Retinal pigment epithelial cell (primary cell): ENCODE measurements at regions not wholly inside any gene's neighbourhood (a gene's known extent, or its start where the extent isn't known, plus 50 kb on each side); places are given as distances from the start of the nearest gene placed in this dataset.

Experiments used
- DNase-seq: peaks from one replicate; pipeline ENCODE4 v3.0.0-alpha.2; 2010; ENCODE audit warnings: low read depth
- H3K4me3 ChIP-seq: 2 replicates; pipeline ENCODE4 v1.5.1; 2011; ENCODE audit warnings: mild to moderate bottlenecking, low read length, control low read depth, moderate library complexity
- TF ChIP-seq, protein P1 (sequence below): conservative IDR thresholded peaks from 2 replicates; pipeline ENCODE4 v1.5.1; 2011; ENCODE audit warnings: low read depth, low read length, control low read depth, inconsistent platforms

DNA sequence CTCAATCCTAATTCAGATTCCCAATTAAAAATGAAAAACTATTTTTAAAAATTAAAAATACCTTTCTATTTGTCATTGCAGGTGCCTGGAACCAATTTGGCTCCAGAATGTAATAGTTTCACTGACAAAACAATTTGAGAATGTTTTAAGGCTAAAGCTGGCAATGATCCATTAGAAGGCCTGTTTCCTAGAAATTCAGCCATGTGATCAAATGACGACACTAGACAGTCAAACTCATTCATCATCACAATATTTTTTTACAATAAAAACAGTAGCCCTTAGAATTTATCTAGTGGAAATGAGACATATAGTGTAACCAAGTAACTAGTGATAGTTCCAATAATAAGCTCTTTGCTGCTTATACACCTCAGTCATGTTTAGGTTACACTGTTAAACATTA, 75.4 kb upstream of the MAP3K1 start:
- TF ChIP-seq, protein P1, sequence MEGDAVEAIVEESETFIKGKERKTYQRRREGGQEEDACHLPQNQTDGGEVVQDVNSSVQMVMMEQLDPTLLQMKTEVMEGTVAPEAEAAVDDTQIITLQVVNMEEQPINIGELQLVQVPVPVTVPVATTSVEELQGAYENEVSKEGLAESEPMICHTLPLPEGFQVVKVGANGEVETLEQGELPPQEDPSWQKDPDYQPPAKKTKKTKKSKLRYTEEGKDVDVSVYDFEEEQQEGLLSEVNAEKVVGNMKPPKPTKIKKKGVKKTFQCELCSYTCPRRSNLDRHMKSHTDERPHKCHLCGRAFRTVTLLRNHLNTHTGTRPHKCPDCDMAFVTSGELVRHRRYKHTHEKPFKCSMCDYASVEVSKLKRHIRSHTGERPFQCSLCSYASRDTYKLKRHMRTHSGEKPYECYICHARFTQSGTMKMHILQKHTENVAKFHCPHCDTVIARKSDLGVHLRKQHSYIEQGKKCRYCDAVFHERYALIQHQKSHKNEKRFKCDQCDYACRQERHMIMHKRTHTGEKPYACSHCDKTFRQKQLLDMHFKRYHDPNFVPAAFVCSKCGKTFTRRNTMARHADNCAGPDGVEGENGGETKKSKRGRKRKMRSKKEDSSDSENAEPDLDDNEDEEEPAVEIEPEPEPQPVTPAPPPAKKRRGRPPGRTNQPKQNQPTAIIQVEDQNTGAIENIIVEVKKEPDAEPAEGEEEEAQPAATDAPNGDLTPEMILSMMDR, result no peak
- no peak for DNase-seq
- no peak overlapping the region for H3K4me3 ChIP-seq

DNA sequence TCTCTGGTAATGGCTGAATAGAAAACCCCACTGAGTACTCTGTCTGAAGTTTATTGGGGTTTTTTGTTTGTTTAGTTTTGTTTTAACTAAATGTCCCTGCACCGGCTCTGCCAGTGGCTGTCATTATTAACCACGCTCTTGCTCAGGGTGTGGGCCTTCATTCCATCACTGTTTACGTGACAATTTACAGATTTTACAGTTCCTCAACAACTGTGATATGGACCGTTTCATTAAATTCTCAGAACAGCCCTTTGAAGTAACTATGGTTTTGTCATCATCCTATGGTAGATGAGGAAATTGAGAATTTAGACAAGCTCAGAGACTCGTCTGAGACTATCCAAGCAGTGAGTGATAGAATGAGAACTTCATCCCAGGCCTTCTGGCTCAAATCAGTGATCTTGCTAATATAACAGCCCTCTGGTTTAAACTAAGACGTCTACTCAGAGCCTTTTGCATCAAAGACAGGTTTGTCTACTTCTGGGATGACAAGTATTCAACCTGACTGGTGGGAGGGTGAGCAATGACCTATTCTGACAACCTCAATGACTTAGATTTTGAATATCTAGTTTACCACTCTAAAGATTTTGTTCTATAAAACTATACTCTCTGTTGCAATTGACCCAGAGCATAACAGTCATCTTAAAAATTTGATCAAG, 77.3 kb upstream of the MAP3K1 start:
- TF ChIP-seq, protein P1, result no peak
- no peak for DNase-seq
- no peak overlapping the region for H3K4me3 ChIP-seq

DNA sequence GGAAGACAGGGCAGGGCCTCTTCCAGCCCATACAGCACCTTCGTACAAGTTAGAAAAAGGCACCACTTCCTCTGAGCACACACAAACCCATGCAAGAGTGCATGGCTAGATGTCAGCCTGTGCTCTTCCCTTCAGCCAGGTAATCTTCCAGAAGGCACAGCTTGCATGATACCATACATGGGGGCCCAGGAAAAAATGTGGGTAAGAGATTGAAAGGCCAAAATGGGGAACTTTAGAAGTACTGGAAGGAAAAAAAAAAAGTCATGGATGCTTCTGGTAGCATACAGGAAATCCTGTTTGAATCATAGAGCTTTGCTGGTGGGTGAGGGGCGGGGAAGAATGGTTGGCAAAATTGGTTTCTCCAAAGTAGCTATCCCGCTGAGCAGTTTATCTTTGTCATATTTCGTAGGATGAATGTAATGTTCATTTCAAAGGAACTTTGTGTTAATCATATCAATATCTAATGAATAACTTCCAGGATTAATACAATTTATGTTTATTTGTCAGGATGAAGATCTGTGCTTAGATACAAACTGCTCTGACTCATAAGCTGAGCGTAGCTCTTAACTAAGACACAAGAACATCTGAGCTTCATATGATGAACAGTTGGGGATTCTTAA, 78.2 kb upstream of the MAP3K1 start:
- TF ChIP-seq, protein P1, result no peak
- H3K4me3 ChIP-seq, result no peak overlapping the region
- no peak for DNase-seq

DNA sequence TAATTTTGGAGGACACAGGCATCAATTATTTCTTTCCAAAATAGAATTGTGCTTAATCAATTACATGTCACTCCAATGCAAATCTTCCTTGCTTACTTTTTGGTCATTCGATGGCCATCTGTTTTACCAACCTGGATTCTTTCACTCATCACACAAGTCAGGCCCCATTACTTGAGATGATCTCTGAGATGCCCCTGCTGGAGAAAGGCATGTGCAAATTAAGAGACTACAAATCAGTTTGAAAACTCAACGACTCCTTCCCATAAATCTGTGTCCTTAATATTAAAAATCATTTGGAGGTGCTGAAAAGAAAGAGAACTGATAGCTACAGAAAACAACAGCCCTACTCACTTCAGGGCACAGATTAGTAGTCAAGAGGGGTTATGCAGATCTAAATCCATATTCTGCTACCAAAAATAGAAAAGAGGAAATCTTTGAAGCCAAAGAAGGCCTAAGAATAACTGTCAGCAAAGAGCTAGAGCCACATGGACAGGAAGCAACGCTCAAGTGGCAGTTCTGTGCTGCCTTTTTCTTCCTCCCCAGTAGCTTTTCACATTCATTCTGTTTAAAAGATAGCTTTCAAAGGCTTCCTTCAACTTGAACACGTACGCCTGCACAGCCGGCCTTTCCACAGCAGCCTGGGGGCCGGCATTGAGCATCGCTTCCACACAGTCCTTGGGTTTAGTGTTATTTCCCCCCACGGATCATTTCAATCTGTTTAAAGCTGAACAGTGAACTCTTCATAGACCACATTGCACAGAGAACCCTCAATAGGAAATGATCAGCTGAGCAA, 79.3 kb upstream of the MAP3K1 start:
- no peak overlapping the region for H3K4me3 ChIP-seq
- TF ChIP-seq, protein P1, result no peak
- DNase-seq, result no peak

DNA sequence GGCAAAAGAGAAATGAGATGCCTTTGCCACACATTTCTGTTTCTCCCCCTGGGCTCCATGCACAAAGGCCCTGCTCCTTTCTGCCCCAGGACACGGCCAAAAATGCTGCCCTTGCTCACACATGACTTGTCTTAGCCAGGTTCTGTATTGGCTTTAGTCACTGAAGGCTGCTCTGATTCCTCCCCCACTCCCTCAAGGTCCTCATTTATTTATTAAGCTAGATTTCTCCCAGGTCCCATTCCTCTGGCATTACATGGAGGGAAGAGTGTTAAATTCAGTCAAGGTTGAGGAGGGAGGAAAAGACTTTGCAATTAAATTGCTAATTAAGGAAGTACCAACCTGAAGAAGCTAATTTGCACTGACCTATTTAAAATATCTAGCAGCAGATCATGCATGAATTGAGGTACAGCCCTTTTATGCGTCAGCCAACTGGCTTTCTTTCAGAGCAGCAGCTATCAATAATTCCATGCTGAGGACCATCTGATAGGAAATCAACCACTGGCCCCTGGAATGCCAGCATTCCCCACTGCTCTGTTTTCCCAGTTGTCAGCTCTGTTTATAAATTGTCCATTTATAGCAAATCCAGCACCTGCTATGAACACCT, 81.2 kb upstream of the MAP3K1 start:
- no peak for DNase-seq
- H3K4me3 ChIP-seq, result no peak overlapping the region
- TF ChIP-seq, protein P1, result no peak

DNA sequence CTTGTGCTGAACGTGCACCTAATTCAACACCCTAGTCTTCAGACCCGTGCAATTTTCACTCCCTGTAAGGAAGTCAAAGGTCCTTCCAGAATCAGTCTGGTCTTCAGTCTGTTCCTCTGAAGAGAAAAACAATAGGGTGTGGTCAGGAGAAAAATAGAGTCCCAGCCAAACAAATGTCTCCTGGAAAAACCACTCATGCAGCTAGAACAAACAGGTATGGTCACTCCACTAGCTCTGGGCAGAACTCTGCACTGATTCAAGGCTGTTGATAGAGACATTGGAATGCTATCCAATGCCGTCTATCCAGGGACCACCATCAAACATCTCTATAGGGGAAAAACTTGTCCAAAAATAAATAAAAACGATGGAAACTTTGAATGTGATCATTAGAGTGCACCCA, 81.8 kb upstream of the MAP3K1 start:
- no peak for DNase-seq
- no peak overlapping the region for H3K4me3 ChIP-seq
- TF ChIP-seq, protein P1, result no peak
